ENCODE measurements at regions not wholly inside any gene's neighbourhood (a gene's known extent, or its start where the extent isn't known, plus 50 kb on each side); places are given as distances from the start of the nearest gene placed in this dataset.

DNA sequence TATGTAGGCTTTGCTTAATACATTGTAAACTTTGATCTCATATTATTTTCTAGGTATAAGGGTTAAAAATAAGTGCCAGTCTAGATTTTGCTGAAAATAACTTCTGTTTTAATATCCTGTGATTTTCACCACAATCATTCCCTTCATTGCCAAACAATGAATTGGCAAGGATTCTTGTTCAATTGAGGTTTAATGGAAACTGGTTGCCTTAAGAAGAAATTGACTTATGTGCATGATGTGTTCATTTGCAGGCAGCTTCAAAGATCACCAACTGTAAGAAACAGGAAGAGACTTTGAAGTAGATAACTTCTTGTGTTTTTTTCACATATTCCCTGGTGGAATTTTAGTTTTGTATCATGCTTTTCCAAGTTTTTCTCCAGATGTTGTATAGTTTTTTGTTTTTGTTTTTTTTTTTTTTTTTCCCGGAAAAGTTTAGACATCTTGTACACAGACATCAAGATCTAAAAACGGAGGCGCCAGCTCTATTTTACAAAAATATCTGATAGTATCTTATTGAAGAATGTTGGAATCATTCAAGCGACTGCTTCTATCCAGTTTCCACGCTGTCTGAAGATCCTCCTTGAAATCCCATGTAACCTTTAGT lies 108.3 kb downstream of the POSTN start:
- no peaks in the 10 kb centered on the region for H3K4me1 ChIP-seq (ENCODE audit: control insufficient read depth, low read length)
- TF ChIP-seq, protein P1, sequence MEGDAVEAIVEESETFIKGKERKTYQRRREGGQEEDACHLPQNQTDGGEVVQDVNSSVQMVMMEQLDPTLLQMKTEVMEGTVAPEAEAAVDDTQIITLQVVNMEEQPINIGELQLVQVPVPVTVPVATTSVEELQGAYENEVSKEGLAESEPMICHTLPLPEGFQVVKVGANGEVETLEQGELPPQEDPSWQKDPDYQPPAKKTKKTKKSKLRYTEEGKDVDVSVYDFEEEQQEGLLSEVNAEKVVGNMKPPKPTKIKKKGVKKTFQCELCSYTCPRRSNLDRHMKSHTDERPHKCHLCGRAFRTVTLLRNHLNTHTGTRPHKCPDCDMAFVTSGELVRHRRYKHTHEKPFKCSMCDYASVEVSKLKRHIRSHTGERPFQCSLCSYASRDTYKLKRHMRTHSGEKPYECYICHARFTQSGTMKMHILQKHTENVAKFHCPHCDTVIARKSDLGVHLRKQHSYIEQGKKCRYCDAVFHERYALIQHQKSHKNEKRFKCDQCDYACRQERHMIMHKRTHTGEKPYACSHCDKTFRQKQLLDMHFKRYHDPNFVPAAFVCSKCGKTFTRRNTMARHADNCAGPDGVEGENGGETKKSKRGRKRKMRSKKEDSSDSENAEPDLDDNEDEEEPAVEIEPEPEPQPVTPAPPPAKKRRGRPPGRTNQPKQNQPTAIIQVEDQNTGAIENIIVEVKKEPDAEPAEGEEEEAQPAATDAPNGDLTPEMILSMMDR (IDR thresholded peaks at IDR 0.05; ENCODE audit: low read depth, low read length, poor library complexity, severe bottlenecking), result no peak
- TF ChIP-seq EZH2phosphoT487 (IDR thresholded peaks at IDR 0.05; ENCODE audit: borderline replicate concordance, low read length), result no peak
- H3K9me2 ChIP-seq (replicated peaks; ENCODE audit: control insufficient read depth, low read length), result no peaks in the 10 kb centered on the region
- H3K27ac ChIP-seq (ENCODE audit: low read depth, low read length), result no peak overlapping the region
- H3F3A ChIP-seq (ENCODE audit: control insufficient read depth, insufficient read depth), result no peaks in the 10 kb centered on the region
- no peaks in the 10 kb centered on the region for H3K27me3 ChIP-seq (ENCODE audit: control insufficient read depth, low read length)
- H3K36me3 ChIP-seq (ENCODE audit: control insufficient read depth, low read length), result no peaks in the 10 kb centered on the region
- H4K20me1 ChIP-seq (ENCODE audit: control insufficient read depth, insufficient read depth, low read depth, low read length), result no peaks in the 10 kb centered on the region
- H3K79me2 ChIP-seq (ENCODE audit: control insufficient read depth, low read length), result no peaks in the 10 kb centered on the region
- no peak overlapping the region for H3K4me3 ChIP-seq (ENCODE audit: low read length)
- H3K9me3 ChIP-seq (ENCODE audit: control insufficient read depth, insufficient read depth, low read length), result no peaks in the 10 kb centered on the region
- no peak overlapping the region for H3K4me2 ChIP-seq (ENCODE audit: low read length)

DNA sequence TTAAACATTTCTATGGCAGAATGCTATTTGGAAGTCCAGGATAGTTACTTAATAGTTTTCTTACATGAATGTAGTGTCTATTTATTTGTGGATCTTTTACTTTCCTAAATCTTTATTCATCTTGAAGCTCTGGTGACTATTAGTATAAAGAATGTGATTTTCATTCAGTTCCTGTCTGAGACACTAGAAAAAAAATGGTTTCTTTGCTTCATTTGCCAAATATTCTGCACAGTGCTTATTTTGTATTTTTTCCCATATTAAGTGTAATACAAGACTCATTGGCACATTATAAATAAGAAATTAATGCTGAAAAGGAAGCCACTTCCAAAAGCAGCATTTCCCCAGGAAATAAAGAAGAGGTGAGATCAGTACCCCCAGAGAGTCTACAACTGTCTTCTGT lies 109.8 kb downstream of the POSTN start:
- Histone ChIP-seq H3K9me2 (replicated peaks; ENCODE audit: control insufficient read depth, low read length) (no peaks in the 10 kb centered on the region), H4K20me1 (ENCODE audit: control insufficient read depth, insufficient read depth, low read depth, low read length) (no peaks in the 10 kb centered on the region), H3K4me2 (ENCODE audit: low read length) (no peak overlapping the region), H3K9me3 (ENCODE audit: control insufficient read depth, insufficient read depth, low read length) (no peaks in the 10 kb centered on the region), H3K27me3 (ENCODE audit: control insufficient read depth, low read length) (no peaks in the 10 kb centered on the region), H3K4me3 (ENCODE audit: low read length) (no peak overlapping the region), H3F3A (ENCODE audit: control insufficient read depth, insufficient read depth) (no peaks in the 10 kb centered on the region), H3K27ac (ENCODE audit: low read depth, low read length) (no peak overlapping the region), H3K79me2 (ENCODE audit: control insufficient read depth, low read length) (no peaks in the 10 kb centered on the region), H3K36me3 (ENCODE audit: control insufficient read depth, low read length) (no peaks in the 10 kb centered on the region), H3K4me1 (ENCODE audit: control insufficient read depth, low read length) (no peaks in the 10 kb centered on the region)
- TF ChIP-seq EZH2phosphoT487 (IDR thresholded peaks at IDR 0.05; ENCODE audit: borderline replicate concordance, low read length), result no peak
- TF ChIP-seq, protein P1 (IDR thresholded peaks at IDR 0.05; ENCODE audit: low read depth, low read length, poor library complexity, severe bottlenecking), result no peak

DNA sequence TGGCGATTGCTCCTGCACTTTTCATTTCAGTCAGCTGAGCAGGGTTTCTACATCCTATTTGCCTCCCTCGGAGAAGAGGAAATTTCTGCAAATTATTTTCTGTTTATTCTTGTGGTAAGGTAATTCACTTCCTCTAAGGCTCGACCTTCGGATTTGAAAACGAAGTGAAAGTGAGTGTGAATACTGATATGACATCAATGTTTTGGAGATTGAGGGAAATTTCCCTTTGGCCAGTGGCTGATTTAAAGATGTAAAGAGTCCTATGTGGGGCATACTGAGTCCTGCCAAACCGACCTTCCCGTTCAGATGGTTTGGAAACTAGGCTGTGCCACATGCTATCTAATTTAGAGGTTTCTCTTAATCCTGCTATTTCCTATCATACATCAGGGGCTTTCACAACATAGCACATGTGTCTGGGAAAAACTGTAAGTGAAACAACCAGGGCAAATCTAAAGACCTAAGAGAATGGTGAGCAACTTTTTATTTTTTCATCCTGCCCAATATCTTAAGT lies 112.3 kb downstream of the POSTN start:
- H3K36me3 ChIP-seq (ENCODE audit: control insufficient read depth, low read length), result no peaks in the 10 kb centered on the region
- TF ChIP-seq, protein P1 (IDR thresholded peaks at IDR 0.05; ENCODE audit: low read depth, low read length, poor library complexity, severe bottlenecking), result no peak
- no peak for TF ChIP-seq EZH2phosphoT487 (IDR thresholded peaks at IDR 0.05; ENCODE audit: borderline replicate concordance, low read length)
- no peaks in the 10 kb centered on the region for H3K79me2 ChIP-seq (ENCODE audit: control insufficient read depth, low read length)
- H3K4me2 ChIP-seq (ENCODE audit: low read length), result no peak overlapping the region
- no peaks in the 10 kb centered on the region for H3K9me2 ChIP-seq (replicated peaks; ENCODE audit: control insufficient read depth, low read length)
- no peak overlapping the region for H3K27ac ChIP-seq (ENCODE audit: low read depth, low read length)
- no peaks in the 10 kb centered on the region for H3K4me1 ChIP-seq (ENCODE audit: control insufficient read depth, low read length)
- H3K27me3 ChIP-seq (ENCODE audit: control insufficient read depth, low read length), result no peaks in the 10 kb centered on the region
- no peaks in the 10 kb centered on the region for H3F3A ChIP-seq (ENCODE audit: control insufficient read depth, insufficient read depth)
- no peaks in the 10 kb centered on the region for H4K20me1 ChIP-seq (ENCODE audit: control insufficient read depth, insufficient read depth, low read depth, low read length)
- H3K4me3 ChIP-seq (ENCODE audit: low read length), result no peak overlapping the region
- H3K9me3 ChIP-seq (ENCODE audit: control insufficient read depth, insufficient read depth, low read length), result no peaks in the 10 kb centered on the region

Data from DOHH2 (cell line).